MCF 10A (cell line): ENCODE measurements at regions not wholly inside any gene's neighbourhood (a gene's known extent, or its start where the extent isn't known, plus 50 kb on each side); places are given as distances from the start of the nearest gene placed in this dataset.
A peak's percentile ranks its signal among the peaks of the same experiment; 100 is the strongest.

Experiments used
- BruUV-seq: library from RNA; stranded (reverse); fragments of 400-500 nt; replicated peaks from 2 replicates; lab custom pipeline; 2021; lab: Mats Ljungman, UMichigan
- CTCF ChIA-PET: fragments of 300-600 bp; sonication (Branson Sonifier 250); formaldehyde crosslinking; extraction: SDS; loops from one replicate; lab custom pipeline; 2021; ENCODE audit warnings: antibody characterized with exemption, inconsistent platforms; lab: Yijun Ruan, JAX
- POLR2A ChIA-PET: fragments of 300-600, 350-650 bp; sonication (Branson Sonifier 250); formaldehyde crosslinking; extraction: SDS; loops from one replicate; lab custom pipeline; 2020; ENCODE audit warnings: antibody characterized with exemption, inconsistent platforms; lab: Yijun Ruan, JAX
- DNase-seq: peaks from one replicate; pipeline ENCODE4 v3.0.0-alpha.2; 2018; ENCODE audit not compliant: unreplicated experiment
- H3K27ac Mint-ChIP-seq: one replicate; pipeline ENCODE4 v1.8.0; 2022; ENCODE audit warnings: mild to moderate bottlenecking, low read depth, mixed read lengths; ENCODE audit not compliant: unreplicated experiment
- H3K27me3 Mint-ChIP-seq: one replicate; pipeline ENCODE4 v1.8.0; 2022; ENCODE audit warnings: mixed read lengths; ENCODE audit not compliant: insufficient read depth, unreplicated experiment
- H3K36me3 Mint-ChIP-seq: one replicate; pipeline ENCODE4 v1.8.0; 2022; ENCODE audit warnings: mild to moderate bottlenecking, moderate library complexity, mixed read lengths; ENCODE audit not compliant: insufficient read depth, unreplicated experiment
- H3K4me1 Mint-ChIP-seq: one replicate; pipeline ENCODE4 v1.8.0; 2022; ENCODE audit warnings: mixed read lengths; ENCODE audit not compliant: insufficient read depth, unreplicated experiment
- H3K4me3 Mint-ChIP-seq: one replicate; pipeline ENCODE4 v1.8.0; 2022; ENCODE audit warnings: mild to moderate bottlenecking, moderate library complexity, mixed read lengths; ENCODE audit not compliant: unreplicated experiment
- H3K9me3 Mint-ChIP-seq: one replicate; pipeline ENCODE4 v1.8.0; 2022; ENCODE audit warnings: mixed read lengths; ENCODE audit not compliant: unreplicated experiment
- intact Hi-C: fragments of 100-400 bp; cut with micrococcal nuclease; formaldehyde crosslinking; loops from 2 replicates; pipeline ENCODE4 v1.14.1; 2022
- TF ChIP-seq, protein P1 (sequence below): fragments of 200-600 bp; IDR thresholded peaks from one replicate; pipeline ENCODE4 v1.8.0; 2022; ENCODE audit warnings: antibody characterized with exemption, mild to moderate bottlenecking; ENCODE audit not compliant: unreplicated experiment

DNA sequence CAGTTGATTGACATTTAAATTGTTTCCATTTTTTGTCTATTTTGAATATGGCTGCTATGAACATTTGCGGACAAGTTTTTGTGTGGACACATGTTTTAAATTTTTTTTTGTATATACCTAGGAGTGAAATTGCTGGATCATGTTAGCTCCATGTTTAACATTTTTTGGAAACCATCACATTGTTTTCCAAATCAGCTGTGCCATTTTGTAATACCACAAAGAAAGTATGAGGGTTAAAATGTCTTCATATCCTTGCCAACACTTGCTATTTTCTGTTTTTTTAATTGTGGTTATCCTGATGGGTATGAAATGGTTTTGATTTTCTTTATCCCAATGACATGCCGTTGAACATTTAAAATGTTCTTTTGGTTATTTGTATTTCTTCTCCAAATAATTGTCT, 52.1 kb downstream of the CARTPT start:
- intact Hi-C loops, result no loop called here
- H3K36me3 Mint-ChIP-seq, result no peaks in the 10 kb centered on the region
- H3K27ac Mint-ChIP-seq, result no peak overlapping the region
- CTCF ChIA-PET, result interaction anchor here (0.6 to 1.0 kb wide), 2 partner anchors 478 to 537 kb away, joined by 3 read pairs; no protein-coding TSS in a partner anchor
- no peak overlapping the region for H3K4me3 Mint-ChIP-seq
- H3K4me1 Mint-ChIP-seq, result peaks cover 10% of the 10 kb centered on the region
- BruUV-seq, result no TSS peak
- H3K9me3 Mint-ChIP-seq, result peaks cover 7% of the 10 kb centered on the region
- DNase-seq, result no peak
- H3K27me3 Mint-ChIP-seq, result peaks cover 49% of the 10 kb centered on the region
- TF ChIP-seq, protein P1, sequence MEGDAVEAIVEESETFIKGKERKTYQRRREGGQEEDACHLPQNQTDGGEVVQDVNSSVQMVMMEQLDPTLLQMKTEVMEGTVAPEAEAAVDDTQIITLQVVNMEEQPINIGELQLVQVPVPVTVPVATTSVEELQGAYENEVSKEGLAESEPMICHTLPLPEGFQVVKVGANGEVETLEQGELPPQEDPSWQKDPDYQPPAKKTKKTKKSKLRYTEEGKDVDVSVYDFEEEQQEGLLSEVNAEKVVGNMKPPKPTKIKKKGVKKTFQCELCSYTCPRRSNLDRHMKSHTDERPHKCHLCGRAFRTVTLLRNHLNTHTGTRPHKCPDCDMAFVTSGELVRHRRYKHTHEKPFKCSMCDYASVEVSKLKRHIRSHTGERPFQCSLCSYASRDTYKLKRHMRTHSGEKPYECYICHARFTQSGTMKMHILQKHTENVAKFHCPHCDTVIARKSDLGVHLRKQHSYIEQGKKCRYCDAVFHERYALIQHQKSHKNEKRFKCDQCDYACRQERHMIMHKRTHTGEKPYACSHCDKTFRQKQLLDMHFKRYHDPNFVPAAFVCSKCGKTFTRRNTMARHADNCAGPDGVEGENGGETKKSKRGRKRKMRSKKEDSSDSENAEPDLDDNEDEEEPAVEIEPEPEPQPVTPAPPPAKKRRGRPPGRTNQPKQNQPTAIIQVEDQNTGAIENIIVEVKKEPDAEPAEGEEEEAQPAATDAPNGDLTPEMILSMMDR, result no peak
- POLR2A ChIA-PET, result no interaction called here

DNA sequence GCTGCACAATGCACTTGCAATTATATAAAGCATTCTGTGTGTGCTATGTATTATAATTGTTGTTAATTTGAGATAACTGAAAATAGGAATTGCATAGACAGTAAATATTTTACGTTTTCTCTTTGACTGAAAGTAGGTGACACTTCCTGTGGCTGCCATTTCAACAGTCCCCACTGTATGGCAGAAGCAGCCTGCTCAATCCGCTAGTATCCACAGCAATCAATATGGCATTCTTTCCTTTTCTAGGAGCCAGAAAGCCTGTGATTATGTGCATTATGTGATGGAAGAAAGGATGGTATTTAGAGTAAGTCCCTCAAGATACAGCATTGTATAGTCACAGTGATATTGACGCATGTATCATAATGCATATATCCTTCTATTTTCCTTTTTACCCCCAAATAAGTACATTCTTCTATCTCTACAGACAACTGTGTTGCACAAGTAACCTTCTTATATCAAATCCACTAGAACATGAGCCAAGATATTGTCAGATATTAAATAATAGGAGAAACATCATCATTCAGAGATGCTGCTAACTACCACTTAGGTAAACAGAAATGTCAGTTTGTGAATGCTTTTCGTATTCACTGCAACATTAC, 59.7 kb downstream of the CARTPT start:
- H3K27me3 Mint-ChIP-seq, result peaks cover 32% of the 10 kb centered on the region
- CTCF ChIA-PET, result interaction anchor here (0.6 to 0.7 kb wide), 2 partner anchors 32 to 314 kb away, joined by 3 read pairs; no protein-coding TSS in a partner anchor
- no peak overlapping the region for H3K4me3 Mint-ChIP-seq
- POLR2A ChIA-PET, result interaction anchor here (1.7 kb wide), 1 partner anchor 530 kb away, joined by 4 read pairs; no protein-coding TSS in a partner anchor
- no TSS peak for BruUV-seq
- TF ChIP-seq, protein P1, result peak; percentile 66
- peaks cover 6% of the 10 kb centered on the region for H3K36me3 Mint-ChIP-seq
- intact Hi-C loops, result loop anchor here (1.0 to 5.0 kb wide), 5 partner anchors 240 to 1039 kb away; partner anchors contain the start of gene TNPO1
- no peak overlapping the region for H3K27ac Mint-ChIP-seq
- peaks cover 7% of the 10 kb centered on the region for H3K4me1 Mint-ChIP-seq
- no peaks in the 10 kb centered on the region for H3K9me3 Mint-ChIP-seq
- DNase-seq, result peak; percentile 41

GRCh38 chr5:71780597-71780996, 61.5 kb downstream of the CARTPT start:
- Mint-ChIP-seq H3K36me3 (peaks cover 6% of the 10 kb centered on the region), H3K27me3 (peaks cover 24% of the 10 kb centered on the region), H3K4me3 (no peak overlapping the region), H3K4me1 (peaks cover 13% of the 10 kb centered on the region), H3K9me3 (no peaks in the 10 kb centered on the region), H3K27ac (no peak overlapping the region)
- BruUV-seq, result no TSS peak
- ChIA-PET CTCF (interaction anchor here (0.6 to 1.6 kb wide), 7 partner anchors 18 to 461 kb away, joined by 3 to 4 read pairs (median 4); no protein-coding TSS in a partner anchor), POLR2A (interaction anchor here (1.4 kb wide), 1 partner anchor 527 kb away, joined by 3 read pairs; no protein-coding TSS in a partner anchor)
- TF ChIP-seq, protein P1, result no peak
- DNase-seq, result no peak
- intact Hi-C loops, result loop anchor here (5.0 kb wide), 2 partner anchors 327 to 757 kb away; partner anchors contain the start of gene MAP1B

GRCh38 chr5:71782393-71782770, 63.3 kb downstream of the CARTPT start:
- intact Hi-C loops, result loop anchor here (2.0 to 5.0 kb wide), 3 partner anchors 140 to 755 kb away; partner anchors contain the start of gene MAP1B
- no peak for DNase-seq
- Mint-ChIP-seq H3K27ac (no peak overlapping the region), H3K36me3 (peaks cover 6% of the 10 kb centered on the region), H3K9me3 (no peaks in the 10 kb centered on the region), H3K4me3 (no peak overlapping the region), H3K4me1 (peaks cover 13% of the 10 kb centered on the region), H3K27me3 (peaks cover 7% of the 10 kb centered on the region)
- CTCF ChIA-PET, result interaction anchor here (0.6 to 3.1 kb wide), 14 partner anchors 91 to 1036 kb away, joined by 3 to 26 read pairs (median 3); no protein-coding TSS in a partner anchor
- POLR2A ChIA-PET, result interaction anchor here (1.2 kb wide), 1 partner anchor 526 kb away, joined by 4 read pairs; no protein-coding TSS in a partner anchor
- TF ChIP-seq, protein P1, result no peak
- BruUV-seq, result no TSS peak
